Stomach (tissue), 4 donors: ENCODE measurements at regions not wholly inside any gene's neighbourhood (a gene's known extent, or its start where the extent isn't known, plus 50 kb on each side); places are given as distances from the start of the nearest gene placed in this dataset.

Experiments used
- CTCF ChIP-seq, 7 experiments: fragments of 450-650 bp in 4 of 7; fragments of 200-600 bp in 3 of 7; sonication (generic) in 3 of 7; IDR thresholded peaks; one replicate each; pipeline ENCODE4 v1.5.1; 2016 to 2019; ENCODE audit warnings: antibody characterized with exemption in 7 of 7, control low read depth in 2 of 7, mild to moderate bottlenecking in 1 of 7
- POLR2A ChIP-seq, 4 donors: fragments of 450-650 bp; IDR thresholded peaks; one replicate each; pipeline ENCODE4 v1.6.1; 2016; ENCODE audit warnings: antibody characterized with exemption in 4 of 4, control low read depth in 2 of 4, mild to moderate bottlenecking in 1 of 4, moderate library complexity in 1 of 4
- POLR2AphosphoS5 ChIP-seq, 3 donors: sonication (generic); formaldehyde crosslinking; IDR thresholded peaks; one replicate each; pipeline ENCODE4 v1.6.1; 2016; ENCODE audit warnings: antibody characterized with exemption in 3 of 3

- no peak for TF ChIP-seq CTCF (IDR thresholded peaks at IDR 0.05)
- no peak for TF ChIP-seq POLR2A (IDR thresholded peaks at IDR 0.05)
- no peak for TF ChIP-seq POLR2AphosphoS5 (IDR thresholded peaks at IDR 0.05)
These were observed 82.3 kb upstream of the ARID5B start for GRCh38 chr10:61819208-61819607.
